Osteoblast (primary cell): ENCODE measurements at regions not wholly inside any gene's neighbourhood (a gene's known extent, or its start where the extent isn't known, plus 50 kb on each side); places are given as distances from the start of the nearest gene placed in this dataset.

Source experiments
- DNase-seq: peaks from one replicate; pipeline ENCODE4 v3.0.0; 2011; ENCODE audit warnings: low spot score, mixed read lengths; ENCODE audit not compliant: insufficient read length; ENCODE audit errors: missing footprints
- H2AFZ ChIP-seq: 2 replicates; pipeline ENCODE4 v1.6.0; 2011; ENCODE audit warnings: mild to moderate bottlenecking, low read length
- H3K27ac ChIP-seq: 2 replicates; pipeline ENCODE4 v1.5.1; 2011; ENCODE audit warnings: mild to moderate bottlenecking, low read depth, low read length, moderate library complexity
- H3K27me3 ChIP-seq: 2 replicates; pipeline ENCODE4 v1.6.0; 2012; ENCODE audit warnings: mild to moderate bottlenecking, control low read depth, inconsistent platforms, low read length, moderate library complexity; ENCODE audit not compliant: insufficient read depth
- H3K36me3 ChIP-seq: 2 replicates; pipeline ENCODE4 v1.5.1; 2011; ENCODE audit warnings: mild to moderate bottlenecking, low read length, control low read depth, moderate library complexity; ENCODE audit not compliant: insufficient read depth
- H3K4me1 ChIP-seq: 2 replicates; pipeline ENCODE4 v1.5.1; 2011; ENCODE audit warnings: mild to moderate bottlenecking, low read length, control low read depth, moderate library complexity; ENCODE audit not compliant: insufficient read depth
- H3K4me2 ChIP-seq: 2 replicates; pipeline ENCODE4 v1.6.0; 2011; ENCODE audit warnings: mild to moderate bottlenecking, low read length; ENCODE audit not compliant: insufficient read depth
- H3K4me3 ChIP-seq: fragments of 200-600 bp; sonication (generic); 3 replicates; pipeline ENCODE4 v1.5.1; 2012; ENCODE audit warnings: mild to moderate bottlenecking, low read length, inconsistent platforms; ENCODE audit not compliant: insufficient read depth
- H3K79me2 ChIP-seq: 2 replicates; pipeline ENCODE4 v1.6.0; 2012; ENCODE audit warnings: mild to moderate bottlenecking, low read length, control low read depth, inconsistent platforms; ENCODE audit not compliant: insufficient read depth
- H3K9me3 ChIP-seq: 2 replicates; pipeline ENCODE4 v1.5.1; 2011; ENCODE audit warnings: low read depth, low read length, control low read depth
- H4K20me1 ChIP-seq: 2 replicates; pipeline ENCODE4 v1.6.0; 2012; ENCODE audit warnings: mild to moderate bottlenecking, low read length, control low read depth; ENCODE audit not compliant: insufficient read depth
- CTCF ChIP-seq: IDR thresholded peaks from 2 replicates; pipeline ENCODE4 v1.5.1; 2011; ENCODE audit warnings: mild to moderate bottlenecking, low read depth, low read length, moderate library complexity; ENCODE audit errors: extremely low read depth

- H3K4me2 ChIP-seq, result no peak overlapping the region
- no peaks in the 10 kb centered on the region for H3K27me3 ChIP-seq
- no peaks in the 10 kb centered on the region for H3K79me2 ChIP-seq
- TF ChIP-seq CTCF, result no peak
- H4K20me1 ChIP-seq, result no peaks in the 10 kb centered on the region
- no peaks in the 10 kb centered on the region for H3K36me3 ChIP-seq
- H2AFZ ChIP-seq, result no peak overlapping the region
- H3K27ac ChIP-seq, result no peak overlapping the region
- H3K4me1 ChIP-seq, result no peaks in the 10 kb centered on the region
- H3K9me3 ChIP-seq, result no peaks in the 10 kb centered on the region
- H3K4me3 ChIP-seq, result no peak overlapping the region
- no peak for DNase-seq
Observed at GRCh38 chr6:119501798-119502483, 152.4 kb upstream of the MAN1A1 start.

GRCh38 chr6:119499797-119500196 is 150.2 kb upstream of the MAN1A1 start:
- H3K36me3 ChIP-seq, result no peaks in the 10 kb centered on the region
- H3K4me2 ChIP-seq, result no peak overlapping the region
- H3K79me2 ChIP-seq, result no peaks in the 10 kb centered on the region
- no peak for TF ChIP-seq CTCF
- H4K20me1 ChIP-seq, result no peaks in the 10 kb centered on the region
- H3K4me1 ChIP-seq, result no peaks in the 10 kb centered on the region
- H3K9me3 ChIP-seq, result no peaks in the 10 kb centered on the region
- H2AFZ ChIP-seq, result no peak overlapping the region
- no peaks in the 10 kb centered on the region for H3K27me3 ChIP-seq
- no peak overlapping the region for H3K27ac ChIP-seq
- H3K4me3 ChIP-seq, result no peak overlapping the region
- no peak for DNase-seq

GRCh38 chr6:119497988-119498727 is 148.6 kb upstream of the MAN1A1 start:
- H2AFZ ChIP-seq, result no peak overlapping the region
- H3K4me3 ChIP-seq, result no peak overlapping the region
- H3K36me3 ChIP-seq, result no peaks in the 10 kb centered on the region
- DNase-seq, result no peak
- TF ChIP-seq CTCF, result no peak
- no peaks in the 10 kb centered on the region for H3K79me2 ChIP-seq
- H3K4me2 ChIP-seq, result no peak overlapping the region
- H3K27ac ChIP-seq, result no peak overlapping the region
- H3K9me3 ChIP-seq, result no peaks in the 10 kb centered on the region
- no peaks in the 10 kb centered on the region for H3K27me3 ChIP-seq
- no peaks in the 10 kb centered on the region for H4K20me1 ChIP-seq
- H3K4me1 ChIP-seq, result no peaks in the 10 kb centered on the region

GRCh38 chr6:119495230-119495683 is 145.7 kb upstream of the MAN1A1 start:
- no peaks in the 10 kb centered on the region for H3K36me3 ChIP-seq
- no peak overlapping the region for H3K4me3 ChIP-seq
- no peaks in the 10 kb centered on the region for H3K27me3 ChIP-seq
- no peak overlapping the region for H3K27ac ChIP-seq
- no peaks in the 10 kb centered on the region for H4K20me1 ChIP-seq
- no peaks in the 10 kb centered on the region for H3K79me2 ChIP-seq
- DNase-seq, result no peak
- H3K4me1 ChIP-seq, result no peaks in the 10 kb centered on the region
- H3K4me2 ChIP-seq, result no peak overlapping the region
- no peak for TF ChIP-seq CTCF
- H2AFZ ChIP-seq, result no peak overlapping the region
- no peaks in the 10 kb centered on the region for H3K9me3 ChIP-seq
